ENCODE measurements at regions not wholly inside any gene's neighbourhood (a gene's known extent, or its start where the extent isn't known, plus 50 kb on each side); places are given as distances from the start of the nearest gene placed in this dataset.

DNA sequence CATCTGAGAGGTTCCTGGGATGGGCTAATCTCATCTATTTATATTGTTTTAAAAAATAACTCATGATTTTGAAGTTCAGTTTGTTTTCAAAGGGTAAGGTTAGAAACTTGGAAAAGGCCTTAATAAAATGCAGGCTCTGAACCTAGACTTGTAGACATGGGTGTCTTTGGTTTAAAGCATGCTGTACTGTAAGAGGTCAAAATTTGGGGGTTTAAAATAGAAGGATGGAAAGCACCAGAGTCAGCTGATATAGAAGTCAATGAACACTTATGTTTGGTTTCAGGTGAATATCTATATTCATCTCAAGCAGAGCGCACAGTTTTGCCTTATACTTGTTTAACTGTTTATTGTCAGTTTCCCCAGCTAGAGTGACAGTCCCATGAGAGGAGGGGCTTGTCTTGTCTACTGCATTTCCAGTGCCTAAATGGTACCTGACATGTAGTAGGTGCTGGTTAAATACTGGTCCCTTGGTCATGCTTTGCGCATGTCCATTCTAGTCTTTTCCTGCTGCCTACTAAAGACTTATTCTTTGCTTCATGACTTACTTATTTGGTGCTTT, 112.3 kb upstream of the DTNBP1 start:
- TF ChIP-seq, protein P1, sequence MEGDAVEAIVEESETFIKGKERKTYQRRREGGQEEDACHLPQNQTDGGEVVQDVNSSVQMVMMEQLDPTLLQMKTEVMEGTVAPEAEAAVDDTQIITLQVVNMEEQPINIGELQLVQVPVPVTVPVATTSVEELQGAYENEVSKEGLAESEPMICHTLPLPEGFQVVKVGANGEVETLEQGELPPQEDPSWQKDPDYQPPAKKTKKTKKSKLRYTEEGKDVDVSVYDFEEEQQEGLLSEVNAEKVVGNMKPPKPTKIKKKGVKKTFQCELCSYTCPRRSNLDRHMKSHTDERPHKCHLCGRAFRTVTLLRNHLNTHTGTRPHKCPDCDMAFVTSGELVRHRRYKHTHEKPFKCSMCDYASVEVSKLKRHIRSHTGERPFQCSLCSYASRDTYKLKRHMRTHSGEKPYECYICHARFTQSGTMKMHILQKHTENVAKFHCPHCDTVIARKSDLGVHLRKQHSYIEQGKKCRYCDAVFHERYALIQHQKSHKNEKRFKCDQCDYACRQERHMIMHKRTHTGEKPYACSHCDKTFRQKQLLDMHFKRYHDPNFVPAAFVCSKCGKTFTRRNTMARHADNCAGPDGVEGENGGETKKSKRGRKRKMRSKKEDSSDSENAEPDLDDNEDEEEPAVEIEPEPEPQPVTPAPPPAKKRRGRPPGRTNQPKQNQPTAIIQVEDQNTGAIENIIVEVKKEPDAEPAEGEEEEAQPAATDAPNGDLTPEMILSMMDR (conservative IDR thresholded peaks at IDR 0.05; ENCODE audit: low read depth in 2 of 2): no peak
- no peak for TF ChIP-seq CREB1 (CRISPR knock-in tag; IDR thresholded peaks at IDR 0.05; ENCODE audit: low read depth)
- TF ChIP-seq POLR2AphosphoS5 (IDR thresholded peaks at IDR 0.05; ENCODE audit: low read depth): no peak
- TF ChIP-seq, protein P2, sequence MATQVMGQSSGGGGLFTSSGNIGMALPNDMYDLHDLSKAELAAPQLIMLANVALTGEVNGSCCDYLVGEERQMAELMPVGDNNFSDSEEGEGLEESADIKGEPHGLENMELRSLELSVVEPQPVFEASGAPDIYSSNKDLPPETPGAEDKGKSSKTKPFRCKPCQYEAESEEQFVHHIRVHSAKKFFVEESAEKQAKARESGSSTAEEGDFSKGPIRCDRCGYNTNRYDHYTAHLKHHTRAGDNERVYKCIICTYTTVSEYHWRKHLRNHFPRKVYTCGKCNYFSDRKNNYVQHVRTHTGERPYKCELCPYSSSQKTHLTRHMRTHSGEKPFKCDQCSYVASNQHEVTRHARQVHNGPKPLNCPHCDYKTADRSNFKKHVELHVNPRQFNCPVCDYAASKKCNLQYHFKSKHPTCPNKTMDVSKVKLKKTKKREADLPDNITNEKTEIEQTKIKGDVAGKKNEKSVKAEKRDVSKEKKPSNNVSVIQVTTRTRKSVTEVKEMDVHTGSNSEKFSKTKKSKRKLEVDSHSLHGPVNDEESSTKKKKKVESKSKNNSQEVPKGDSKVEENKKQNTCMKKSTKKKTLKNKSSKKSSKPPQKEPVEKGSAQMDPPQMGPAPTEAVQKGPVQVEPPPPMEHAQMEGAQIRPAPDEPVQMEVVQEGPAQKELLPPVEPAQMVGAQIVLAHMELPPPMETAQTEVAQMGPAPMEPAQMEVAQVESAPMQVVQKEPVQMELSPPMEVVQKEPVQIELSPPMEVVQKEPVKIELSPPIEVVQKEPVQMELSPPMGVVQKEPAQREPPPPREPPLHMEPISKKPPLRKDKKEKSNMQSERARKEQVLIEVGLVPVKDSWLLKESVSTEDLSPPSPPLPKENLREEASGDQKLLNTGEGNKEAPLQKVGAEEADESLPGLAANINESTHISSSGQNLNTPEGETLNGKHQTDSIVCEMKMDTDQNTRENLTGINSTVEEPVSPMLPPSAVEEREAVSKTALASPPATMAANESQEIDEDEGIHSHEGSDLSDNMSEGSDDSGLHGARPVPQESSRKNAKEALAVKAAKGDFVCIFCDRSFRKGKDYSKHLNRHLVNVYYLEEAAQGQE (IDR thresholded peaks at IDR 0.05; ENCODE audit: unreplicated experiment): no peak
- TF ChIP-seq EZH2phosphoT487 (IDR thresholded peaks at IDR 0.05; ENCODE audit: unreplicated experiment): no peak
- no peak for TF ChIP-seq EZH2 (IDR thresholded peaks at IDR 0.05; ENCODE audit: low read depth, unreplicated experiment)
- TF ChIP-seq ZNF114 (CRISPR knock-in tag; IDR thresholded peaks at IDR 0.05): no peak
